B cell (primary cell): ENCODE measurements at regions not wholly inside any gene's neighbourhood (a gene's known extent, or its start where the extent isn't known, plus 50 kb on each side); places are given as distances from the start of the nearest gene placed in this dataset.

ENCODE experiments used
- ATAC-seq: fragments of 200-7000 bp; cut with Tn5 transposase; one replicate; pipeline ENCODE4 v1.10.0; 2021; ENCODE audit warnings: low read depth, mild to moderate bottlenecking, moderate number of reproducible peaks, moderate library complexity
- CTCF ChIA-PET: fragments of 350-600 bp; sonication (Branson Sonifier 250); formaldehyde crosslinking; loops from one replicate; lab custom pipeline; 2021; ENCODE audit warnings: antibody characterized with exemption, inconsistent platforms; lab: Charles Lee
- POLR2A ChIA-PET: fragments of 350-600 bp; sonication (Branson Sonifier 250); formaldehyde crosslinking; loops from one replicate; lab custom pipeline; 2021; ENCODE audit warnings: antibody characterized with exemption; lab: Charles Lee
- DNase-seq: peaks from one replicate; pipeline ENCODE4 v3.0.0; 2013
- H2AFZ ChIP-seq: 2 replicates; pipeline ENCODE4 v1.6.1; 2012; ENCODE audit warnings: mild to moderate bottlenecking, low read depth, low read length; ENCODE audit not compliant: insufficient read depth, poor library complexity, severe bottlenecking
- H3K27ac ChIP-seq, 2 donors: 1 replicate in 1 of 2; 2 replicates in 1 of 2; pipeline ENCODE4 v1.5.1; 2012 to 2013; ENCODE audit warnings: low read length in 2 of 2, mild to moderate bottlenecking in 2 of 2, moderate library complexity in 1 of 2
- H3K27me3 ChIP-seq, 4 experiments: fragments of 200-600 bp in 1 of 4; sonication (generic) in 1 of 4; replicated peaks in 1 of 4; 1 replicate in 2 of 4; 2 replicates in 2 of 4; pipeline versions ENCODE4 v1.6.1 to v1.7.0; 2013 to 2016; ENCODE audit warnings: low read length in 3 of 4, mild to moderate bottlenecking in 2 of 4, mixed read lengths in 1 of 4, moderate library complexity in 1 of 4; ENCODE audit not compliant: insufficient read depth in 4 of 4, control insufficient read depth in 3 of 4; ENCODE audit errors: control extremely low read depth in 1 of 4
- H3K36me3 ChIP-seq, 2 experiments: replicated peaks in 1 of 2; 1 replicate in 1 of 2; 2 replicates in 1 of 2; pipeline versions ENCODE4 v1.6.1 to v1.7.1; 2013; ENCODE audit warnings: low read length in 1 of 2; ENCODE audit not compliant: insufficient read depth in 2 of 2, control insufficient read depth in 1 of 2; ENCODE audit errors: control extremely low read depth in 1 of 2, extremely low read depth in 1 of 2
- H3K4me1 ChIP-seq, 2 donors: fragments of 200-600 bp in 1 of 2; sonication (generic) in 1 of 2; 1 replicate in 1 of 2; 2 replicates in 1 of 2; pipeline versions ENCODE4 v1.5.1 to v1.6.1; 2013 to 2017; ENCODE audit warnings: low read length in 2 of 2; ENCODE audit not compliant: control insufficient read depth in 2 of 2, insufficient read depth in 2 of 2
- H3K4me2 ChIP-seq: replicated peaks from 2 replicates; pipeline ENCODE3; 2012; ENCODE audit warnings: mild to moderate bottlenecking, low read depth, low read length; ENCODE audit not compliant: poor library complexity, severe bottlenecking
- H3K4me3 ChIP-seq, 5 experiments: fragments of 200-600 bp in 1 of 5; sonication (generic) in 1 of 5; 1 replicate in 3 of 5; 2 replicates in 2 of 5; pipeline versions ENCODE4 v1.5.1 to v1.7.0; 2011 to 2016; ENCODE audit warnings: low read length in 4 of 5, mild to moderate bottlenecking in 4 of 5, low read depth in 2 of 5, control low read depth in 1 of 5, moderate library complexity in 1 of 5; ENCODE audit not compliant: insufficient read depth in 1 of 5; ENCODE audit errors: control extremely low read depth in 1 of 5, extremely low read depth in 1 of 5
- H3K79me2 ChIP-seq: fragments of 200-600 bp; sonication (generic); one replicate; pipeline ENCODE4 v1.6.0; 2016; ENCODE audit warnings: low read length; ENCODE audit not compliant: control insufficient read depth, insufficient read depth
- H3K9ac ChIP-seq: fragments of 200-600 bp; sonication (generic); 2 replicates; pipeline ENCODE4 v1.6.1; 2017; ENCODE audit warnings: mild to moderate bottlenecking, low read length, moderate library complexity
- H3K9me3 ChIP-seq, 3 donors: one replicate each; pipeline versions ENCODE4 v1.6.1 to v1.7.1; 2013; ENCODE audit warnings: low read length in 2 of 3; ENCODE audit not compliant: control insufficient read depth in 2 of 3, insufficient read depth in 1 of 3; ENCODE audit errors: control extremely low read depth in 1 of 3
- H4K20me1 ChIP-seq: 2 replicates; pipeline ENCODE4 v1.6.0; 2012; ENCODE audit warnings: mild to moderate bottlenecking, low read length; ENCODE audit not compliant: insufficient read depth, control insufficient read depth, poor library complexity, severe bottlenecking
- H3K27ac Mint-ChIP-seq: one replicate; pipeline ENCODE4 v1.8.0; 2021; ENCODE audit warnings: mixed read lengths
- H3K27me3 Mint-ChIP-seq: one replicate; pipeline ENCODE4 v1.8.0; 2021; ENCODE audit warnings: mixed read lengths
- H3K4me1 Mint-ChIP-seq: one replicate; pipeline ENCODE4 v1.8.0; 2021; ENCODE audit warnings: mixed read lengths
- H3K4me3 Mint-ChIP-seq: one replicate; pipeline ENCODE4 v1.8.0; 2021; ENCODE audit warnings: mixed read lengths
- H3K9me3 Mint-ChIP-seq: one replicate; pipeline ENCODE4 v1.8.0; 2022; ENCODE audit warnings: mixed read lengths; ENCODE audit not compliant: insufficient read depth
- EZH2 ChIP-seq: IDR thresholded peaks from 2 replicates; pipeline ENCODE4 v1.6.1; 2012; ENCODE audit warnings: borderline replicate concordance, low read depth, mild to moderate bottlenecking, moderate library complexity, low read length; ENCODE audit not compliant: insufficient read depth, poor library complexity, severe bottlenecking
- WGBS: methylation state at CpG from one replicate; pipeline ENCODE4 v1.1.5; 2013; ENCODE audit warnings: missing lambda C conversion rate; ENCODE audit not compliant: insufficient coverage; 5-methylcytosine and 5-hydroxymethylcytosine counted together
- intact Hi-C: fragments of 100-400 bp; cut with micrococcal nuclease; formaldehyde crosslinking; loops from one replicate; pipeline ENCODE4 v1.10.0; 2022
- TF ChIP-seq, protein P1 (sequence below): fragments of 200-600 bp; IDR thresholded peaks from one replicate; pipeline ENCODE4 v1.8.0; 2022; ENCODE audit warnings: antibody characterized with exemption, mild to moderate bottlenecking

DNA sequence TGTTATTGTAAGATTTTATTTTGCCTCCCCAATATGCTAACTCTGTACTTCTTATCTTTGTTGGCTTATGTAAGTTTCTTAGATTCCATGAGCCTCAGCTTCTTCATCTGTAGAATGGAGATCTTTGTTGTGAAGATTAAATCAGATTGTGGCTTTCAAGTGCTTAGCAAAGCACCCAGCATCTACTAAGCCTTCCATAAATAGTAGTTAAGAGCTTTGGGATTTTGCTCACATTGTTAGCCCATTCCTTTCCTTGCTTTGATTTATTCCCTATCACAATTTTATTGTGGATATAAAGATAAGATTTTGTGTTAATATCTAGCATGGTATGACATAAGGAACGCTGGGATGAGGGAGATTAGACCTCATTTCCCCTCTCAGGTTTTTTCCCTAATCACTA is 501.4 kb downstream of the PYDC2 start:
- H3K4me2 ChIP-seq = no peak overlapping the region
- no peak for ATAC-seq

DNA sequence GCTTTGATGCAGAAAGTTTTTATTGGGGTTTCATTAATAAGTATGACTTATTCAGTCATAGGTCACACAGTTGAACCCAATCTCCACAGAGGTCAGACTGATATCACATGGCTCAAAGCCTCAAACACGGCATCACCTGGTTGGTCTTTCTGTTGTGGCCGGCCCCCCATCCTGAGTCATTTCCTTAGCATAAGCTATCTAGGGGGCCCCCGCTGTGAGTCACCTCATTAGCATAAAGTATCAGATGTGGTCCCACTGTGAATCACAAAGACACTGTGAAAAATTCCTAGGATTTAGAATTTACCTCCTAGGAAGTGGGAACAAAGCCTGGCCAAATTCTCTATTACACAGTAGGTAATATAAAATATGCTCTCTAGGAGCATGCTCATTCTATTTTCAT is 502.2 kb downstream of the PYDC2 start:
- Histone ChIP-seq H3K27me3 (no peaks in the 10 kb centered on the region), H3K79me2 (no peaks in the 10 kb centered on the region), H3K36me3 (no peaks in the 10 kb centered on the region), H3K9me3 (no peaks in the 10 kb centered on the region), H3K4me3 (no peak overlapping the region), H3K4me2 (no peak overlapping the region), H4K20me1 (no peaks in the 10 kb centered on the region), H3K4me1 (peaks cover 0 to 3% of the 10 kb centered on the region in 2 donors), H2AFZ (no peak overlapping the region), H3K27ac (no peak overlapping the region), H3K9ac (no peak overlapping the region)
- Mint-ChIP-seq H3K4me3 (no peak overlapping the region), H3K27me3 (no peaks in the 10 kb centered on the region), H3K4me1 (peaks cover 4% of the 10 kb centered on the region), H3K9me3 (no peaks in the 10 kb centered on the region), H3K27ac (no peak overlapping the region)
- DNase-seq (no peak), ATAC-seq (no peak)
- WGBS = 76% methylated on average over 2 of the region's 3 CpGs
- CTCF ChIA-PET = no interaction called here
- POLR2A ChIA-PET = no interaction called here
- TF ChIP-seq, protein P1, sequence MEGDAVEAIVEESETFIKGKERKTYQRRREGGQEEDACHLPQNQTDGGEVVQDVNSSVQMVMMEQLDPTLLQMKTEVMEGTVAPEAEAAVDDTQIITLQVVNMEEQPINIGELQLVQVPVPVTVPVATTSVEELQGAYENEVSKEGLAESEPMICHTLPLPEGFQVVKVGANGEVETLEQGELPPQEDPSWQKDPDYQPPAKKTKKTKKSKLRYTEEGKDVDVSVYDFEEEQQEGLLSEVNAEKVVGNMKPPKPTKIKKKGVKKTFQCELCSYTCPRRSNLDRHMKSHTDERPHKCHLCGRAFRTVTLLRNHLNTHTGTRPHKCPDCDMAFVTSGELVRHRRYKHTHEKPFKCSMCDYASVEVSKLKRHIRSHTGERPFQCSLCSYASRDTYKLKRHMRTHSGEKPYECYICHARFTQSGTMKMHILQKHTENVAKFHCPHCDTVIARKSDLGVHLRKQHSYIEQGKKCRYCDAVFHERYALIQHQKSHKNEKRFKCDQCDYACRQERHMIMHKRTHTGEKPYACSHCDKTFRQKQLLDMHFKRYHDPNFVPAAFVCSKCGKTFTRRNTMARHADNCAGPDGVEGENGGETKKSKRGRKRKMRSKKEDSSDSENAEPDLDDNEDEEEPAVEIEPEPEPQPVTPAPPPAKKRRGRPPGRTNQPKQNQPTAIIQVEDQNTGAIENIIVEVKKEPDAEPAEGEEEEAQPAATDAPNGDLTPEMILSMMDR = no peak
- TF ChIP-seq EZH2 = no peak
- intact Hi-C loops = no loop called here

More for the DNA sequence above, 501.4 kb downstream of the PYDC2 start:
- Mint-ChIP-seq H3K27ac (no peak overlapping the region), H3K4me3 (no peak overlapping the region), H3K4me1 (peaks cover 4% of the 10 kb centered on the region), H3K9me3 (no peaks in the 10 kb centered on the region), H3K27me3 (no peaks in the 10 kb centered on the region)
- DNase-seq = no peak
- Histone ChIP-seq H3K9me3 (no peaks in the 10 kb centered on the region), H3K4me1 (peaks cover 0 to 3% of the 10 kb centered on the region in 2 donors), H3K9ac (no peak overlapping the region), H3K79me2 (no peaks in the 10 kb centered on the region), H3K27ac (no peak overlapping the region), H3K36me3 (no peaks in the 10 kb centered on the region), H2AFZ (no peak overlapping the region), H3K27me3 (no peaks in the 10 kb centered on the region), H3K4me3 (no peak overlapping the region), H4K20me1 (no peaks in the 10 kb centered on the region)
- TF ChIP-seq EZH2 = no peak
- TF ChIP-seq, protein P1 = no peak
- intact Hi-C loops = no loop called here
- ChIA-PET CTCF (no interaction called here), POLR2A (no interaction called here)
- WGBS = no CpG with 5 or more reads among the region's 1 CpG
